CD8-positive, alpha-beta memory T cell (primary cell): ENCODE measurements at regions not wholly inside any gene's neighbourhood (a gene's known extent, or its start where the extent isn't known, plus 50 kb on each side); places are given as distances from the start of the nearest gene placed in this dataset.

ENCODE experiments used
- CTCF ChIA-PET: fragments of 350-600 bp; sonication (Branson Sonifier 250); formaldehyde crosslinking; loops from one replicate; lab custom pipeline; 2021; ENCODE audit warnings: antibody characterized with exemption; lab: Charles Lee
- POLR2A ChIA-PET: fragments of 350-600 bp; sonication (Branson Sonifier 250); formaldehyde crosslinking; loops from one replicate; lab custom pipeline; 2021; ENCODE audit warnings: antibody characterized with exemption; lab: Charles Lee
- DNase-seq, 5 donors: peaks; one replicate each; pipeline versions ENCODE4 v3.0.0 to v3.0.0-alpha.2; 2020 to 2022; ENCODE audit warnings: mixed read lengths in 1 of 5
- H3K27ac ChIP-seq: one replicate; pipeline ENCODE4 v1.7.0; 2013; ENCODE audit warnings: low read depth, mild to moderate bottlenecking, low read length, moderate library complexity
- H3K27me3 ChIP-seq: 2 replicates; pipeline ENCODE4 v1.7.0; 2013; ENCODE audit warnings: low read length, mild to moderate bottlenecking; ENCODE audit not compliant: insufficient read depth, poor library complexity, severe bottlenecking
- H3K36me3 ChIP-seq: 2 replicates; pipeline ENCODE4 v1.7.0; 2013; ENCODE audit warnings: mild to moderate bottlenecking, low read length, moderate library complexity; ENCODE audit not compliant: insufficient read depth
- H3K4me1 ChIP-seq: 2 replicates; pipeline ENCODE4 v1.7.0; 2013; ENCODE audit warnings: mild to moderate bottlenecking, low read length, moderate library complexity; ENCODE audit not compliant: insufficient read depth
- H3K4me3 ChIP-seq: 2 replicates; pipeline ENCODE4 v1.7.0; 2013; ENCODE audit warnings: mild to moderate bottlenecking, low read length
- H3K9me3 ChIP-seq: 2 replicates; pipeline ENCODE4 v1.7.0; 2013; ENCODE audit warnings: mild to moderate bottlenecking, low read length
- H3K27ac Mint-ChIP-seq, 8 donors: one replicate each; pipeline ENCODE4 v1.8.0; 2020 to 2021; ENCODE audit warnings: mixed read lengths in 8 of 8, mild to moderate bottlenecking in 6 of 8, inconsistent platforms in 3 of 8, moderate library complexity in 3 of 8
- H3K27me3 Mint-ChIP-seq, 2 donors: one replicate each; pipeline ENCODE4 v1.8.0; 2020 to 2021; ENCODE audit warnings: mixed read lengths in 2 of 2, mild to moderate bottlenecking in 1 of 2, moderate library complexity in 1 of 2
- H3K36me3 Mint-ChIP-seq, 3 donors: one replicate each; pipeline ENCODE4 v1.8.0; 2020 to 2021; ENCODE audit warnings: mixed read lengths in 3 of 3, inconsistent platforms in 1 of 3, mild to moderate bottlenecking in 1 of 3
- H3K4me1 Mint-ChIP-seq, 3 donors: one replicate each; pipeline ENCODE4 v1.8.0; 2020 to 2021; ENCODE audit warnings: mixed read lengths in 3 of 3, inconsistent platforms in 1 of 3, mild to moderate bottlenecking in 1 of 3
- H3K4me3 Mint-ChIP-seq, 7 donors: one replicate each; pipeline ENCODE4 v1.8.0; 2020 to 2021; ENCODE audit warnings: mixed read lengths in 7 of 7, mild to moderate bottlenecking in 6 of 7, moderate library complexity in 4 of 7, inconsistent platforms in 2 of 7
- H3K9me3 Mint-ChIP-seq, 5 donors: one replicate each; pipeline ENCODE4 v1.8.0; 2020 to 2022; ENCODE audit warnings: mixed read lengths in 5 of 5, mild to moderate bottlenecking in 3 of 5, moderate library complexity in 2 of 5, inconsistent platforms in 1 of 5

GRCh38 chr7:26598867-26599266, 265.5 kb downstream of the SKAP2 start:
- no peak for DNase-seq
- Histone ChIP-seq H3K9me3 (no peaks in the 10 kb centered on the region), H3K27ac (no peak overlapping the region), H3K4me3 (no peak overlapping the region), H3K27me3 (peaks cover 3% of the 10 kb centered on the region), H3K36me3 (no peaks in the 10 kb centered on the region), H3K4me1 (no peaks in the 10 kb centered on the region)
- CTCF ChIA-PET = no interaction called here
- H3K4me1 Mint-ChIP-seq = no peaks in the 10 kb centered on the region
- H3K27ac Mint-ChIP-seq = no peak overlapping the region
- POLR2A ChIA-PET = no interaction called here
- H3K4me3 Mint-ChIP-seq = no peak overlapping the region
- peaks cover 3 to 11% of the 10 kb centered on the region in 2 donors for H3K27me3 Mint-ChIP-seq
- no peaks in the 10 kb centered on the region for H3K36me3 Mint-ChIP-seq
- no peaks in the 10 kb centered on the region for H3K9me3 Mint-ChIP-seq

GRCh38 chr7:26599982-26600381, 264.4 kb downstream of the SKAP2 start:
- POLR2A ChIA-PET = no interaction called here
- no peaks in the 10 kb centered on the region for H3K9me3 ChIP-seq
- Mint-ChIP-seq H3K4me1 (no peaks in the 10 kb centered on the region), H3K36me3 (no peaks in the 10 kb centered on the region), H3K4me3 (no peak overlapping the region), H3K9me3 (no peaks in the 10 kb centered on the region), H3K27ac (no peak overlapping the region), H3K27me3 (peaks cover 3 to 11% of the 10 kb centered on the region in 2 donors)
- no peaks in the 10 kb centered on the region for H3K36me3 ChIP-seq
- H3K27ac ChIP-seq = no peak overlapping the region
- peaks cover 3% of the 10 kb centered on the region for H3K27me3 ChIP-seq
- no peaks in the 10 kb centered on the region for H3K4me1 ChIP-seq
- CTCF ChIA-PET = no interaction called here
- H3K4me3 ChIP-seq = no peak overlapping the region
- DNase-seq = no peak

GRCh38 chr7:26600411-26600810, 264.0 kb downstream of the SKAP2 start:
- Mint-ChIP-seq H3K4me3 (no peak overlapping the region), H3K27ac (no peak overlapping the region), H3K4me1 (no peaks in the 10 kb centered on the region), H3K36me3 (no peaks in the 10 kb centered on the region), H3K27me3 (peaks cover 3 to 11% of the 10 kb centered on the region in 2 donors), H3K9me3 (no peaks in the 10 kb centered on the region)
- peaks cover 3% of the 10 kb centered on the region for H3K27me3 ChIP-seq
- no peak for DNase-seq
- CTCF ChIA-PET = no interaction called here
- no peaks in the 10 kb centered on the region for H3K4me1 ChIP-seq
- no peaks in the 10 kb centered on the region for H3K36me3 ChIP-seq
- no peak overlapping the region for H3K4me3 ChIP-seq
- POLR2A ChIA-PET = no interaction called here
- H3K9me3 ChIP-seq = no peaks in the 10 kb centered on the region
- H3K27ac ChIP-seq = no peak overlapping the region

- no peaks in the 10 kb centered on the region for H3K9me3 ChIP-seq
- H3K4me3 Mint-ChIP-seq = no peak overlapping the region
- no peak for DNase-seq
- H3K36me3 ChIP-seq = no peaks in the 10 kb centered on the region
- ChIA-PET CTCF (no interaction called here), POLR2A (no interaction called here)
- H3K27me3 Mint-ChIP-seq = peaks cover 3 to 14% of the 10 kb centered on the region in 2 donors
- no peaks in the 10 kb centered on the region for H3K9me3 Mint-ChIP-seq
- H3K27ac Mint-ChIP-seq = no peak overlapping the region
- H3K36me3 Mint-ChIP-seq = no peaks in the 10 kb centered on the region
- H3K27me3 ChIP-seq = no peaks in the 10 kb centered on the region
- H3K4me3 ChIP-seq = no peak overlapping the region
- H3K4me1 ChIP-seq = no peaks in the 10 kb centered on the region
- H3K27ac ChIP-seq = no peak overlapping the region
- no peaks in the 10 kb centered on the region for H3K4me1 Mint-ChIP-seq
Measured at GRCh38 chr7:26603631-26604030, 260.8 kb downstream of the SKAP2 start.

- H3K36me3 Mint-ChIP-seq = no peaks in the 10 kb centered on the region
- CTCF ChIA-PET = no interaction called here
- H3K9me3 Mint-ChIP-seq = no peaks in the 10 kb centered on the region
- no peaks in the 10 kb centered on the region for H3K4me1 Mint-ChIP-seq
- POLR2A ChIA-PET = no interaction called here
- H3K4me1 ChIP-seq = no peaks in the 10 kb centered on the region
- H3K36me3 ChIP-seq = no peaks in the 10 kb centered on the region
- no peak overlapping the region for H3K4me3 Mint-ChIP-seq
- no peak overlapping the region for H3K27ac Mint-ChIP-seq
- no peaks in the 10 kb centered on the region for H3K9me3 ChIP-seq
- no peak overlapping the region for H3K4me3 ChIP-seq
- H3K27me3 Mint-ChIP-seq = peaks cover 7 to 23% of the 10 kb centered on the region in 2 donors
- no peaks in the 10 kb centered on the region for H3K27me3 ChIP-seq
- no peak overlapping the region for H3K27ac ChIP-seq
- DNase-seq = no peak
Measured at GRCh38 chr7:26608402-26608801, 256.0 kb downstream of the SKAP2 start.

- Histone ChIP-seq H3K4me3 (no peak overlapping the region), H3K27me3 (no peaks in the 10 kb centered on the region), H3K36me3 (no peaks in the 10 kb centered on the region), H3K9me3 (no peaks in the 10 kb centered on the region), H3K4me1 (no peaks in the 10 kb centered on the region), H3K27ac (no peak overlapping the region)
- no peak for DNase-seq
- Mint-ChIP-seq H3K27ac (no peak overlapping the region), H3K27me3 (peaks cover 5 to 25% of the 10 kb centered on the region in 2 donors), H3K4me3 (no peak overlapping the region), H3K4me1 (no peaks in the 10 kb centered on the region), H3K36me3 (no peaks in the 10 kb centered on the region), H3K9me3 (no peaks in the 10 kb centered on the region)
- CTCF ChIA-PET = no interaction called here
- POLR2A ChIA-PET = no interaction called here
Measured at GRCh38 chr7:26609082-26609481, 255.3 kb downstream of the SKAP2 start.

GRCh38 chr7:26609532-26609931, 254.9 kb downstream of the SKAP2 start:
- no peaks in the 10 kb centered on the region for H3K4me1 Mint-ChIP-seq
- CTCF ChIA-PET = no interaction called here
- no peak overlapping the region for H3K4me3 Mint-ChIP-seq
- no peaks in the 10 kb centered on the region for H3K4me1 ChIP-seq
- no peak overlapping the region for H3K4me3 ChIP-seq
- H3K9me3 Mint-ChIP-seq = no peaks in the 10 kb centered on the region
- H3K27ac ChIP-seq = no peak overlapping the region
- H3K27ac Mint-ChIP-seq = peak overlapping the region in 1 of 8 donors; percentile 72
- H3K27me3 ChIP-seq = no peaks in the 10 kb centered on the region
- H3K9me3 ChIP-seq = no peaks in the 10 kb centered on the region
- H3K36me3 Mint-ChIP-seq = no peaks in the 10 kb centered on the region
- H3K36me3 ChIP-seq = no peaks in the 10 kb centered on the region
- no peak for DNase-seq
- peaks cover 6 to 25% of the 10 kb centered on the region in 2 donors for H3K27me3 Mint-ChIP-seq
- POLR2A ChIA-PET = no interaction called here

GRCh38 chr7:26612742-26613141, 251.6 kb downstream of the SKAP2 start:
- Mint-ChIP-seq H3K4me3 (no peak overlapping the region), H3K4me1 (no peaks in the 10 kb centered on the region), H3K27me3 (peaks cover 6 to 18% of the 10 kb centered on the region in 2 donors), H3K27ac (no peak overlapping the region), H3K9me3 (no peaks in the 10 kb centered on the region), H3K36me3 (no peaks in the 10 kb centered on the region)
- CTCF ChIA-PET = no interaction called here
- Histone ChIP-seq H3K4me3 (no peak overlapping the region), H3K27me3 (no peaks in the 10 kb centered on the region), H3K27ac (no peak overlapping the region), H3K4me1 (no peaks in the 10 kb centered on the region), H3K36me3 (no peaks in the 10 kb centered on the region), H3K9me3 (no peaks in the 10 kb centered on the region)
- POLR2A ChIA-PET = no interaction called here
- DNase-seq = no peak

GRCh38 chr7:26614503-26614902, 249.9 kb downstream of the SKAP2 start:
- Histone ChIP-seq H3K36me3 (no peaks in the 10 kb centered on the region), H3K27me3 (no peaks in the 10 kb centered on the region), H3K9me3 (no peaks in the 10 kb centered on the region), H3K4me3 (no peak overlapping the region), H3K27ac (no peak overlapping the region), H3K4me1 (no peaks in the 10 kb centered on the region)
- no peaks in the 10 kb centered on the region for H3K4me1 Mint-ChIP-seq
- no peaks in the 10 kb centered on the region for H3K36me3 Mint-ChIP-seq
- POLR2A ChIA-PET = no interaction called here
- no peak for DNase-seq
- no peaks in the 10 kb centered on the region for H3K9me3 Mint-ChIP-seq
- H3K27ac Mint-ChIP-seq = no peak overlapping the region
- peaks cover 6 to 18% of the 10 kb centered on the region in 2 donors for H3K27me3 Mint-ChIP-seq
- no peak overlapping the region for H3K4me3 Mint-ChIP-seq
- CTCF ChIA-PET = no interaction called here
